ENCODE measurements at regions not wholly inside any gene's neighbourhood (a gene's known extent, or its start where the extent isn't known, plus 50 kb on each side); places are given as distances from the start of the nearest gene placed in this dataset.

GRCh38 chr15:38685686-38686339 is 121.2 kb upstream of the RASGRP1 start:
- no peak for TF ChIP-seq CTCF (IDR thresholded peaks at IDR 0.05; ENCODE audit: low read length)
- TF ChIP-seq EZH2phosphoT487 (IDR thresholded peaks at IDR 0.05; ENCODE audit: low read length) = no peak
- TF ChIP-seq EZH2 (optimal IDR thresholded peaks at IDR 0.05; ENCODE audit: low read depth, low read length) = no peak

All from MM.1S (cell line).